Parathyroid adenoma (tissue), 2 donors: ENCODE measurements at regions not wholly inside any gene's neighbourhood (a gene's known extent, or its start where the extent isn't known, plus 50 kb on each side); places are given as distances from the start of the nearest gene placed in this dataset.
"Not testable (repeated sequence)": the region's sequence is repeated elsewhere in the genome, so short reads cannot be mapped to it uniquely, and the experiment has no call there.

ENCODE experiments used
- H2AFZ ChIP-seq: fragments of 300-600 bp; sonication (generic); one replicate; pipeline ENCODE4 v1.7.0; 2017; ENCODE audit warnings: antibody characterized with exemption, mild to moderate bottlenecking
- H3K27ac ChIP-seq: fragments of 300-600 bp; sonication (generic); one replicate; pipeline ENCODE4 v1.7.0; 2017
- H3K27me3 ChIP-seq: fragments of 300-600 bp; sonication (generic); one replicate; pipeline ENCODE4 v1.7.0; 2017; ENCODE audit warnings: low read length; ENCODE audit not compliant: control insufficient read depth, insufficient read depth
- H3K36me3 ChIP-seq: fragments of 300-600 bp; sonication (generic); one replicate; pipeline ENCODE4 v1.7.0; 2017; ENCODE audit warnings: low read length; ENCODE audit not compliant: control insufficient read depth, insufficient read depth
- H3K4me1 ChIP-seq: fragments of 300-600 bp; sonication (generic); one replicate; pipeline ENCODE4 v1.7.0; 2017; ENCODE audit warnings: control low read depth
- H3K4me2 ChIP-seq: fragments of 300-600 bp; sonication (generic); one replicate; pipeline ENCODE4 v1.7.0; 2017; ENCODE audit warnings: low read length
- H3K4me3 ChIP-seq: fragments of 300-600 bp; sonication (generic); one replicate; pipeline ENCODE4 v1.7.0; 2017; ENCODE audit warnings: low read depth, low read length
- H3K79me2 ChIP-seq: fragments of 300-600 bp; sonication (generic); one replicate; pipeline ENCODE4 v1.7.0; 2017; ENCODE audit warnings: control low read depth
- H3K9ac ChIP-seq: fragments of 300-600 bp; sonication (generic); one replicate; pipeline ENCODE4 v1.7.0; 2017; ENCODE audit warnings: mild to moderate bottlenecking
- H3K9me3 ChIP-seq: fragments of 300-600 bp; sonication (generic); one replicate; pipeline ENCODE4 v1.7.0; 2017; ENCODE audit warnings: low read length; ENCODE audit not compliant: control insufficient read depth
- CTCF ChIP-seq: fragments of 300-600 bp; sonication (generic); IDR thresholded peaks from one replicate; pipeline ENCODE4 v1.7.0; 2017; ENCODE audit warnings: antibody characterized with exemption, mild to moderate bottlenecking
- donor health status: primary hyperparathyroidism.

- no peak overlapping the region for H3K4me2 ChIP-seq
- no peak overlapping the region for H3K9ac ChIP-seq
- no peak overlapping the region for H2AFZ ChIP-seq
- no peaks in the 10 kb centered on the region for H3K27me3 ChIP-seq
- no peak overlapping the region for H3K4me3 ChIP-seq
- no peaks in the 10 kb centered on the region for H3K4me1 ChIP-seq
- no peak for TF ChIP-seq CTCF
- H3K27ac ChIP-seq, result no peak overlapping the region
- H3K36me3 ChIP-seq, result no peaks in the 10 kb centered on the region
- H3K79me2 ChIP-seq, result no peaks in the 10 kb centered on the region
- no peaks in the 10 kb centered on the region for H3K9me3 ChIP-seq
Measured at GRCh38 chr16:59973966-59974365, 1239.8 kb upstream of the GOT2 start.

- Histone ChIP-seq H3K9ac (no peak overlapping the region), H3K79me2 (no peaks in the 10 kb centered on the region), H3K4me2 (no peak overlapping the region), H3K27ac (no peak overlapping the region), H3K27me3 (no peaks in the 10 kb centered on the region), H2AFZ (no peak overlapping the region), H3K36me3 (no peaks in the 10 kb centered on the region), H3K9me3 (no peaks in the 10 kb centered on the region), H3K4me1 (no peaks in the 10 kb centered on the region), H3K4me3 (no peak overlapping the region)
- no peak for TF ChIP-seq CTCF
Measured at GRCh38 chr16:59971264-59971663, 1237.1 kb upstream of the GOT2 start.

GRCh38 chr16:59964232-59964924, 1230.3 kb upstream of the GOT2 start:
- Histone ChIP-seq H3K4me1 (no peaks in the 10 kb centered on the region), H3K36me3 (no peaks in the 10 kb centered on the region), H3K4me3 (no peak overlapping the region), H3K27ac (no peak overlapping the region), H3K9ac (no peak overlapping the region), H3K9me3 (no peaks in the 10 kb centered on the region), H2AFZ (no peak overlapping the region), H3K27me3 (no peaks in the 10 kb centered on the region), H3K79me2 (no peaks in the 10 kb centered on the region), H3K4me2 (no peak overlapping the region)
- no peak for TF ChIP-seq CTCF

- no peak for TF ChIP-seq CTCF
- no peaks in the 10 kb centered on the region for H3K9me3 ChIP-seq
- no peak overlapping the region for H3K27ac ChIP-seq
- H3K4me3 ChIP-seq, result no peak overlapping the region
- no peaks in the 10 kb centered on the region for H3K27me3 ChIP-seq
- no peaks in the 10 kb centered on the region for H3K36me3 ChIP-seq
- no peak overlapping the region for H3K4me2 ChIP-seq
- no peak overlapping the region for H2AFZ ChIP-seq
- no peaks in the 10 kb centered on the region for H3K79me2 ChIP-seq
- H3K9ac ChIP-seq, result no peak overlapping the region
- no peaks in the 10 kb centered on the region for H3K4me1 ChIP-seq
Measured at GRCh38 chr16:59959311-59959710, 1225.2 kb upstream of the GOT2 start.

GRCh38 chr16:59950431-59950830, 1216.3 kb upstream of the GOT2 start:
- no peaks in the 10 kb centered on the region for H3K4me1 ChIP-seq
- no peaks in the 10 kb centered on the region for H3K79me2 ChIP-seq
- no peak overlapping the region for H2AFZ ChIP-seq
- no peaks in the 10 kb centered on the region for H3K9me3 ChIP-seq
- H3K4me3 ChIP-seq, result no peak overlapping the region
- no peaks in the 10 kb centered on the region for H3K36me3 ChIP-seq
- no peak overlapping the region for H3K4me2 ChIP-seq
- H3K9ac ChIP-seq, result no peak overlapping the region
- no peak overlapping the region for H3K27ac ChIP-seq
- no peak for TF ChIP-seq CTCF
- no peaks in the 10 kb centered on the region for H3K27me3 ChIP-seq

- not testable (repeated sequence) for H3K4me2 ChIP-seq, H3K36me3 ChIP-seq, H3K27ac ChIP-seq, H3K9ac ChIP-seq, H3K4me1 ChIP-seq, H3K79me2 ChIP-seq, H3K4me3 ChIP-seq, H2AFZ ChIP-seq, H3K9me3 ChIP-seq, H3K27me3 ChIP-seq
Measured at GRCh38 chr16:59944041-59944440, 1209.9 kb upstream of the GOT2 start.
